Liver (tissue), 8 donors: ENCODE measurements at regions not wholly inside any gene's neighbourhood (a gene's known extent, or its start where the extent isn't known, plus 50 kb on each side); places are given as distances from the start of the nearest gene placed in this dataset.

Experiments
- DNase-seq: peaks from one replicate; pipeline ENCODE4 v3.0.0-alpha.2; 2017; ENCODE audit warnings: low spot score
- H3K27ac ChIP-seq, 2 donors: one replicate each; pipeline ENCODE4 v1.7.0; 2013; ENCODE audit warnings: inconsistent platforms in 2 of 2, low read length in 2 of 2, control low read depth in 1 of 2, low read depth in 1 of 2, mild to moderate bottlenecking in 1 of 2
- H3K27me3 ChIP-seq, 4 donors: one replicate each; pipeline versions ENCODE4 v1.6.1 to v1.7.0; 2013; ENCODE audit warnings: low read length in 3 of 4, inconsistent platforms in 1 of 4, mild to moderate bottlenecking in 1 of 4, moderate library complexity in 1 of 4; ENCODE audit not compliant: control insufficient read depth in 4 of 4, insufficient read depth in 4 of 4
- H3K36me3 ChIP-seq, 4 donors: one replicate each; pipeline versions ENCODE4 v1.6.1 to v1.7.0; 2013; ENCODE audit warnings: low read length in 3 of 4, mild to moderate bottlenecking in 3 of 4, low read depth in 1 of 4, moderate library complexity in 1 of 4; ENCODE audit not compliant: control insufficient read depth in 4 of 4, insufficient read depth in 3 of 4
- H3K4me1 ChIP-seq, 4 donors: one replicate each; pipeline versions ENCODE4 v1.6.1 to v1.7.0; 2013; ENCODE audit warnings: low read length in 3 of 4, mild to moderate bottlenecking in 3 of 4, moderate library complexity in 1 of 4; ENCODE audit not compliant: control insufficient read depth in 4 of 4, insufficient read depth in 4 of 4
- H3K4me3 ChIP-seq, 3 donors: one replicate each; pipeline versions ENCODE4 v1.6.1 to v1.7.0; 2013; ENCODE audit warnings: low read length in 3 of 3, control low read depth in 1 of 3, low read depth in 1 of 3, mild to moderate bottlenecking in 1 of 3
- H3K9ac ChIP-seq, 2 donors: one replicate each; pipeline ENCODE4 v1.7.0; 2013; ENCODE audit warnings: low read length in 2 of 2, mild to moderate bottlenecking in 2 of 2, moderate library complexity in 2 of 2, control low read depth in 1 of 2, low read depth in 1 of 2
- H3K9me3 ChIP-seq, 4 donors: one replicate each; pipeline versions ENCODE4 v1.6.1 to v1.7.0; 2013; ENCODE audit warnings: low read length in 3 of 4; ENCODE audit not compliant: control insufficient read depth in 4 of 4
- EGR1 ChIP-seq, 2 donors: IDR thresholded peaks; 2 replicates each; pipeline ENCODE4 v1.6.1; 2016 to 2018; ENCODE audit warnings: antibody characterized with exemption in 2 of 2, low read depth in 2 of 2
- FOXA1 ChIP-seq: IDR thresholded peaks from 2 replicates; pipeline ENCODE4 v1.6.1; 2016; ENCODE audit warnings: antibody characterized with exemption
- FOXA2 ChIP-seq: IDR thresholded peaks from 2 replicates; pipeline ENCODE4 v1.6.1; 2016; ENCODE audit warnings: antibody characterized with exemption
- GABPA ChIP-seq, 2 donors: IDR thresholded peaks in 1 of 2; conservative IDR thresholded peaks in 1 of 2; 2 replicates each; pipeline ENCODE4 v1.6.1; 2016; ENCODE audit warnings: antibody characterized with exemption in 2 of 2, mild to moderate bottlenecking in 1 of 2, moderate library complexity in 1 of 2
- HNF4A ChIP-seq, 2 donors: conservative IDR thresholded peaks; 2 replicates each; pipeline ENCODE4 v1.6.1; 2016; ENCODE audit warnings: antibody characterized with exemption in 2 of 2, mild to moderate bottlenecking in 2 of 2
- HNF4G ChIP-seq: IDR thresholded peaks from 2 replicates; pipeline ENCODE4 v1.6.1; 2016; ENCODE audit warnings: antibody characterized with exemption
- JUND ChIP-seq, 2 donors: IDR thresholded peaks; 2 replicates each; pipeline ENCODE4 v1.6.1; 2016; ENCODE audit warnings: antibody characterized with exemption in 2 of 2
- NR2F2 ChIP-seq: IDR thresholded peaks from 2 replicates; pipeline ENCODE4 v1.6.1; 2016; ENCODE audit warnings: antibody characterized with exemption
- RAD21 ChIP-seq, 2 donors: IDR thresholded peaks; 2 replicates each; pipeline ENCODE4 v1.6.1; 2016; ENCODE audit warnings: antibody characterized with exemption in 2 of 2, mild to moderate bottlenecking in 2 of 2
- RXRA ChIP-seq, 2 donors: IDR thresholded peaks; 2 replicates each; pipeline ENCODE4 v1.6.1; 2017 to 2018; ENCODE audit warnings: antibody characterized with exemption in 2 of 2, mild to moderate bottlenecking in 1 of 2
- SP1 ChIP-seq: IDR thresholded peaks from 2 replicates; pipeline ENCODE4 v1.6.1; 2018; ENCODE audit warnings: antibody characterized with exemption, mild to moderate bottlenecking
- TAF1 ChIP-seq: conservative IDR thresholded peaks from 2 replicates; pipeline ENCODE4 v1.6.1; 2016; ENCODE audit warnings: antibody characterized with exemption, mild to moderate bottlenecking
- YY1 ChIP-seq: IDR thresholded peaks from 2 replicates; pipeline ENCODE4 v1.6.1; 2016; ENCODE audit warnings: antibody characterized with exemption, mild to moderate bottlenecking
- WGBS: extraction: QIAGEN DNeasy Blood & Tissue Kit; methylation state at CpG from one replicate; pipeline ENCODE4 v1.1.7; 2013; 5-methylcytosine and 5-hydroxymethylcytosine counted together
- TF ChIP-seq, protein P1 (sequence below): fragments of 150-350 bp; IDR thresholded peaks from 2 replicates; pipeline ENCODE4 v1.5.1; 2017; ENCODE audit warnings: improper control_type of control experiment, low read depth, low read length; ENCODE audit not compliant: missing input control
- TF ChIP-seq, protein P2 (sequence below): IDR thresholded peaks from 2 replicates; pipeline ENCODE4 v1.6.1; 2016; ENCODE audit warnings: antibody characterized with exemption
- TF ChIP-seq, protein P3 (sequence below): IDR thresholded peaks from 2 replicates; pipeline ENCODE4 v1.6.1; 2016; ENCODE audit warnings: antibody characterized with exemption
- TF ChIP-seq, protein P4 (sequence below): IDR thresholded peaks from 2 replicates; pipeline ENCODE4 v1.6.1; 2016; ENCODE audit warnings: antibody characterized with exemption
- TF ChIP-seq, protein P5 (sequence below): IDR thresholded peaks from 2 replicates; pipeline ENCODE4 v1.6.1; 2016; ENCODE audit warnings: antibody characterized with exemption, mild to moderate bottlenecking
- donor health status: healthy.
- donor health status: healthy.
- donor health status: healthy.
- donor health status: healthy.
- donor health status: healthy.

DNA sequence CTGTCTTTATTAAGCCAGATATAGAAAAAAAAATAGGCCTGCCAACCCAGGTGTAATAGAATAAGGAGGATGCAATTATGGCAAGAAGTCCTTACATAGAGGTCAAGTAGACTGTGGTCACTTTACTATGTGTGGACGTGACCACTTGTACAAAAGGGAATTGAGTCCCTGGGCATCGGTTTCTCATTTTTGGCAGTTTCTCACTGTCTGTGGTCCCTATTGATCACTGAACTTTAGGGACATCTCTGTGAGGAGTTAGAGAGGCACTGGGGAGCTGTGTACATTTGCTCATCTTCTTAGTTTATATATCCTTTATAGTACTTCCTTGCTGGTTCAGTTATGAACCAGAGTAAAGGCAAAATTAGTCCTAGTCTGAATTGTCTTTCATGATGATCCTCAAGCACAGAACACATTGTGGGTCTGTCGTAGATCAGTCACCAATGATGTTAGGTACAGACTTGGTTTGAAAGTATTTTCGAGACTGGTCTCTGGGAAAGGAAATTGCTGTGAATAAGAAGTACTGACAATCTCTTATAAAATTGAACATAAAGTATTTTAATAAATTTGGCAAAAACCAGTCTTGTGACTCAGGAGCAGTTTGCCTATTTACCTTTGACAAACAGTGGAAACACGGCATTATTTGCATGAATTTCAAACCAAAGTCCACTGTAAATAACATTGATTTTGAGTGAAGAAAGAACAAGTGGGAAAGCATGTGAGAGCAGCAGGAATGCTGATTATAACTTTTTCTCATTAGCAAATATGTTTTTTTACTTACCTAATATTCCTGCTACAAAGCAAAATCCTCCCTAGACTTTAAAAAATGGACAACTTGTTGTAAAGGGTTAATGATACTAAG, 218.9 kb upstream of the DPH6 start:
- Histone ChIP-seq H3K4me1 (peaks cover 1 to 26% (median 17%) of the 10 kb centered on the region in 4 donors), H3K27ac (peak overlapping the region; percentile 55 to 56), H3K9ac (peak overlapping the region in 1 of 2 donors; percentile 25), H3K9me3 (no peaks in the 10 kb centered on the region), H3K36me3 (no peaks in the 10 kb centered on the region), H3K4me3 (no peak overlapping the region), H3K27me3 (no peaks in the 10 kb centered on the region)
- TF ChIP-seq, protein P1, sequence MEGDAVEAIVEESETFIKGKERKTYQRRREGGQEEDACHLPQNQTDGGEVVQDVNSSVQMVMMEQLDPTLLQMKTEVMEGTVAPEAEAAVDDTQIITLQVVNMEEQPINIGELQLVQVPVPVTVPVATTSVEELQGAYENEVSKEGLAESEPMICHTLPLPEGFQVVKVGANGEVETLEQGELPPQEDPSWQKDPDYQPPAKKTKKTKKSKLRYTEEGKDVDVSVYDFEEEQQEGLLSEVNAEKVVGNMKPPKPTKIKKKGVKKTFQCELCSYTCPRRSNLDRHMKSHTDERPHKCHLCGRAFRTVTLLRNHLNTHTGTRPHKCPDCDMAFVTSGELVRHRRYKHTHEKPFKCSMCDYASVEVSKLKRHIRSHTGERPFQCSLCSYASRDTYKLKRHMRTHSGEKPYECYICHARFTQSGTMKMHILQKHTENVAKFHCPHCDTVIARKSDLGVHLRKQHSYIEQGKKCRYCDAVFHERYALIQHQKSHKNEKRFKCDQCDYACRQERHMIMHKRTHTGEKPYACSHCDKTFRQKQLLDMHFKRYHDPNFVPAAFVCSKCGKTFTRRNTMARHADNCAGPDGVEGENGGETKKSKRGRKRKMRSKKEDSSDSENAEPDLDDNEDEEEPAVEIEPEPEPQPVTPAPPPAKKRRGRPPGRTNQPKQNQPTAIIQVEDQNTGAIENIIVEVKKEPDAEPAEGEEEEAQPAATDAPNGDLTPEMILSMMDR = no peak
- no peak for TF ChIP-seq NR2F2
- no peak for TF ChIP-seq EGR1 (IDR thresholded peaks at IDR 0.05; ENCODE audit: low read depth in 2 of 2)
- TF ChIP-seq, protein P2, sequence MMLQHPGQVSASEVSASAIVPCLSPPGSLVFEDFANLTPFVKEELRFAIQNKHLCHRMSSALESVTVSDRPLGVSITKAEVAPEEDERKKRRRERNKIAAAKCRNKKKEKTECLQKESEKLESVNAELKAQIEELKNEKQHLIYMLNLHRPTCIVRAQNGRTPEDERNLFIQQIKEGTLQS = peak; percentile 45
- peak; percentile 93 for TF ChIP-seq FOXA2
- peak in 1 of 2 donors; percentile 66 for TF ChIP-seq JUND (IDR thresholded peaks at IDR 0.05)
- TF ChIP-seq GABPA (IDR thresholded peaks at IDR 0.05 in 1 of 2, conservative IDR thresholded peaks at IDR 0.05 in 1 of 2) = no peak
- TF ChIP-seq TAF1 = no peak
- TF ChIP-seq RAD21 (IDR thresholded peaks at IDR 0.05) = no peak
- TF ChIP-seq HNF4A (conservative IDR thresholded peaks at IDR 0.05) = peak; percentile 87 to 92
- TF ChIP-seq, protein P3, sequence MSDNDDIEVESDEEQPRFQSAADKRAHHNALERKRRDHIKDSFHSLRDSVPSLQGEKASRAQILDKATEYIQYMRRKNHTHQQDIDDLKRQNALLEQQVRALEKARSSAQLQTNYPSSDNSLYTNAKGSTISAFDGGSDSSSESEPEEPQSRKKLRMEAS = peak; percentile 58
- TF ChIP-seq SP1 = peak; percentile 91
- peak; percentile 94 for TF ChIP-seq FOXA1
- peak; percentile 27 to 55 for TF ChIP-seq RXRA (IDR thresholded peaks at IDR 0.05)
- TF ChIP-seq, protein P4, sequence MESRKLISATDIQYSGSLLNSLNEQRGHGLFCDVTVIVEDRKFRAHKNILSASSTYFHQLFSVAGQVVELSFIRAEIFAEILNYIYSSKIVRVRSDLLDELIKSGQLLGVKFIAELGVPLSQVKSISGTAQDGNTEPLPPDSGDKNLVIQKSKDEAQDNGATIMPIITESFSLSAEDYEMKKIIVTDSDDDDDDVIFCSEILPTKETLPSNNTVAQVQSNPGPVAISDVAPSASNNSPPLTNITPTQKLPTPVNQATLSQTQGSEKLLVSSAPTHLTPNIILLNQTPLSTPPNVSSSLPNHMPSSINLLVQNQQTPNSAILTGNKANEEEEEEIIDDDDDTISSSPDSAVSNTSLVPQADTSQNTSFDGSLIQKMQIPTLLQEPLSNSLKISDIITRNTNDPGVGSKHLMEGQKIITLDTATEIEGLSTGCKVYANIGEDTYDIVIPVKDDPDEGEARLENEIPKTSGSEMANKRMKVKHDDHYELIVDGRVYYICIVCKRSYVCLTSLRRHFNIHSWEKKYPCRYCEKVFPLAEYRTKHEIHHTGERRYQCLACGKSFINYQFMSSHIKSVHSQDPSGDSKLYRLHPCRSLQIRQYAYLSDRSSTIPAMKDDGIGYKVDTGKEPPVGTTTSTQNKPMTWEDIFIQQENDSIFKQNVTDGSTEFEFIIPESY = peak; percentile 54
- peak; percentile 44 for TF ChIP-seq YY1
- TF ChIP-seq, protein P5, sequence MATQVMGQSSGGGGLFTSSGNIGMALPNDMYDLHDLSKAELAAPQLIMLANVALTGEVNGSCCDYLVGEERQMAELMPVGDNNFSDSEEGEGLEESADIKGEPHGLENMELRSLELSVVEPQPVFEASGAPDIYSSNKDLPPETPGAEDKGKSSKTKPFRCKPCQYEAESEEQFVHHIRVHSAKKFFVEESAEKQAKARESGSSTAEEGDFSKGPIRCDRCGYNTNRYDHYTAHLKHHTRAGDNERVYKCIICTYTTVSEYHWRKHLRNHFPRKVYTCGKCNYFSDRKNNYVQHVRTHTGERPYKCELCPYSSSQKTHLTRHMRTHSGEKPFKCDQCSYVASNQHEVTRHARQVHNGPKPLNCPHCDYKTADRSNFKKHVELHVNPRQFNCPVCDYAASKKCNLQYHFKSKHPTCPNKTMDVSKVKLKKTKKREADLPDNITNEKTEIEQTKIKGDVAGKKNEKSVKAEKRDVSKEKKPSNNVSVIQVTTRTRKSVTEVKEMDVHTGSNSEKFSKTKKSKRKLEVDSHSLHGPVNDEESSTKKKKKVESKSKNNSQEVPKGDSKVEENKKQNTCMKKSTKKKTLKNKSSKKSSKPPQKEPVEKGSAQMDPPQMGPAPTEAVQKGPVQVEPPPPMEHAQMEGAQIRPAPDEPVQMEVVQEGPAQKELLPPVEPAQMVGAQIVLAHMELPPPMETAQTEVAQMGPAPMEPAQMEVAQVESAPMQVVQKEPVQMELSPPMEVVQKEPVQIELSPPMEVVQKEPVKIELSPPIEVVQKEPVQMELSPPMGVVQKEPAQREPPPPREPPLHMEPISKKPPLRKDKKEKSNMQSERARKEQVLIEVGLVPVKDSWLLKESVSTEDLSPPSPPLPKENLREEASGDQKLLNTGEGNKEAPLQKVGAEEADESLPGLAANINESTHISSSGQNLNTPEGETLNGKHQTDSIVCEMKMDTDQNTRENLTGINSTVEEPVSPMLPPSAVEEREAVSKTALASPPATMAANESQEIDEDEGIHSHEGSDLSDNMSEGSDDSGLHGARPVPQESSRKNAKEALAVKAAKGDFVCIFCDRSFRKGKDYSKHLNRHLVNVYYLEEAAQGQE = peak; percentile 25
- peak; percentile 90 for TF ChIP-seq HNF4G
- 38% methylated on average over 5 of the region's 5 CpGs for WGBS
- DNase-seq = no peak
